ENCODE measurements at regions not wholly inside any gene's neighbourhood (a gene's known extent, or its start where the extent isn't known, plus 50 kb on each side); places are given as distances from the start of the nearest gene placed in this dataset.
A peak's percentile ranks its signal among the peaks of the same experiment; 100 is the strongest.

GRCh38 chr6:170177772-170178560, 112.9 kb downstream of the DLL1 start:
- Mint-ChIP-seq H3K9me3 (peaks cover 2% of the 10 kb centered on the region), H3K36me3 (no peaks in the 10 kb centered on the region), H3K27me3 (peaks cover 7% of the 10 kb centered on the region), H3K4me1 (ENCODE audit: low read depth) (no peaks in the 10 kb centered on the region), H3K4me3 (no peak overlapping the region), H3K27ac (no peak overlapping the region)
- no peak for DNase-seq
- CTCF ChIA-PET: no interaction called here
- intact Hi-C loops (cut with micrococcal nuclease): no loop called here
- POLR2A ChIA-PET: no interaction called here

GRCh38 chr6:170176898-170177771, 113.7 kb downstream of the DLL1 start:
- Mint-ChIP-seq H3K27ac (peak overlapping the region; percentile 80), H3K27me3 (peaks cover 9% of the 10 kb centered on the region), H3K36me3 (no peaks in the 10 kb centered on the region), H3K4me3 (peak overlapping the region; percentile 51), H3K9me3 (peaks cover 2% of the 10 kb centered on the region), H3K4me1 (ENCODE audit: low read depth) (no peaks in the 10 kb centered on the region)
- ChIA-PET CTCF (no interaction called here), POLR2A (no interaction called here)
- intact Hi-C loops (cut with micrococcal nuclease): no loop called here
- no peak for DNase-seq

- POLR2A ChIA-PET: no interaction called here
- H3K27ac Mint-ChIP-seq: no peak overlapping the region
These were observed 114.6 kb downstream of the DLL1 start for GRCh38 chr6:170176136-170176897.

GRCh38 chr6:170175644-170176135, 115.2 kb downstream of the DLL1 start:
- no peak overlapping the region for H3K27ac Mint-ChIP-seq
- no peak for DNase-seq
- intact Hi-C loops (cut with micrococcal nuclease): no loop called here
- no peak overlapping the region for H3K4me3 Mint-ChIP-seq
- ChIA-PET POLR2A (no interaction called here), CTCF (no interaction called here)
- H3K36me3 Mint-ChIP-seq: no peaks in the 10 kb centered on the region
- H3K9me3 Mint-ChIP-seq: peaks cover 2% of the 10 kb centered on the region
- peaks cover 9% of the 10 kb centered on the region for H3K27me3 Mint-ChIP-seq
- H3K4me1 Mint-ChIP-seq (ENCODE audit: low read depth): no peaks in the 10 kb centered on the region

More at GRCh38 chr6:170176136-170176897, 114.6 kb downstream of the DLL1 start:
- no peaks in the 10 kb centered on the region for H3K36me3 Mint-ChIP-seq
- no peaks in the 10 kb centered on the region for H3K4me1 Mint-ChIP-seq (ENCODE audit: low read depth)
- CTCF ChIA-PET: no interaction called here
- intact Hi-C loops (cut with micrococcal nuclease): no loop called here
- peaks cover 2% of the 10 kb centered on the region for H3K9me3 Mint-ChIP-seq
- no peak overlapping the region for H3K4me3 Mint-ChIP-seq
- H3K27me3 Mint-ChIP-seq: peaks cover 9% of the 10 kb centered on the region
- DNase-seq: no peak

GRCh38 chr6:170174771-170175643, 115.9 kb downstream of the DLL1 start:
- no peak overlapping the region for H3K27ac Mint-ChIP-seq
- ChIA-PET CTCF (no interaction called here), POLR2A (no interaction called here)
- no peaks in the 10 kb centered on the region for H3K4me1 Mint-ChIP-seq (ENCODE audit: low read depth)
- peaks cover 9% of the 10 kb centered on the region for H3K27me3 Mint-ChIP-seq
- no peak overlapping the region for H3K4me3 Mint-ChIP-seq
- peaks cover 2% of the 10 kb centered on the region for H3K9me3 Mint-ChIP-seq
- DNase-seq: no peak
- H3K36me3 Mint-ChIP-seq: no peaks in the 10 kb centered on the region
- intact Hi-C loops (cut with micrococcal nuclease): no loop called here

GRCh38 chr6:170174124-170174770, 116.6 kb downstream of the DLL1 start:
- Mint-ChIP-seq H3K36me3 (no peaks in the 10 kb centered on the region), H3K27ac (no peak overlapping the region), H3K4me1 (ENCODE audit: low read depth) (no peaks in the 10 kb centered on the region), H3K4me3 (no peak overlapping the region), H3K27me3 (peaks cover 9% of the 10 kb centered on the region), H3K9me3 (peaks cover 2% of the 10 kb centered on the region)
- DNase-seq: no peak
- ChIA-PET POLR2A (no interaction called here), CTCF (no interaction called here)
- intact Hi-C loops (cut with micrococcal nuclease): no loop called here

GRCh38 chr6:170173335-170173881, 117.5 kb downstream of the DLL1 start:
- peaks cover 9% of the 10 kb centered on the region for H3K27me3 Mint-ChIP-seq
- H3K9me3 Mint-ChIP-seq: peaks cover 2% of the 10 kb centered on the region
- no peaks in the 10 kb centered on the region for H3K4me1 Mint-ChIP-seq (ENCODE audit: low read depth)
- DNase-seq: no peak
- H3K36me3 Mint-ChIP-seq: no peaks in the 10 kb centered on the region
- H3K4me3 Mint-ChIP-seq: no peak overlapping the region
- intact Hi-C loops (cut with micrococcal nuclease): no loop called here
- H3K27ac Mint-ChIP-seq: no peak overlapping the region
- POLR2A ChIA-PET: no interaction called here
- CTCF ChIA-PET: no interaction called here

GRCh38 chr6:170172825-170173256, 118.0 kb downstream of the DLL1 start:
- no peak for DNase-seq
- H3K27me3 Mint-ChIP-seq: peaks cover 13% of the 10 kb centered on the region
- CTCF ChIA-PET: no interaction called here
- peaks cover 5% of the 10 kb centered on the region for H3K9me3 Mint-ChIP-seq
- POLR2A ChIA-PET: no interaction called here
- no peaks in the 10 kb centered on the region for H3K36me3 Mint-ChIP-seq
- H3K27ac Mint-ChIP-seq: no peak overlapping the region
- intact Hi-C loops (cut with micrococcal nuclease): no loop called here
- H3K4me1 Mint-ChIP-seq (ENCODE audit: low read depth): no peaks in the 10 kb centered on the region
- H3K4me3 Mint-ChIP-seq: no peak overlapping the region

- Mint-ChIP-seq H3K4me3 (no peak overlapping the region), H3K9me3 (peaks cover 5% of the 10 kb centered on the region), H3K27ac (no peak overlapping the region), H3K27me3 (peaks cover 13% of the 10 kb centered on the region), H3K4me1 (ENCODE audit: low read depth) (no peaks in the 10 kb centered on the region), H3K36me3 (no peaks in the 10 kb centered on the region)
- no peak for DNase-seq
- ChIA-PET CTCF (no interaction called here), POLR2A (no interaction called here)
- intact Hi-C loops (cut with micrococcal nuclease): no loop called here
These were observed 118.5 kb downstream of the DLL1 start for GRCh38 chr6:170172392-170172791.

- ChIA-PET POLR2A (no interaction called here), CTCF (no interaction called here)
- H3K27me3 Mint-ChIP-seq: peaks cover 12% of the 10 kb centered on the region
- H3K4me3 Mint-ChIP-seq: no peak overlapping the region
- intact Hi-C loops (cut with micrococcal nuclease): no loop called here
- H3K4me1 Mint-ChIP-seq (ENCODE audit: low read depth): no peaks in the 10 kb centered on the region
- DNase-seq: no peak
- H3K9me3 Mint-ChIP-seq: peaks cover 3% of the 10 kb centered on the region
- no peaks in the 10 kb centered on the region for H3K36me3 Mint-ChIP-seq
- H3K27ac Mint-ChIP-seq: no peak overlapping the region
These were observed 123.2 kb downstream of the DLL1 start for GRCh38 chr6:170167657-170168159.

- Mint-ChIP-seq H3K27ac (no peak overlapping the region), H3K36me3 (no peaks in the 10 kb centered on the region), H3K4me3 (no peak overlapping the region), H3K4me1 (ENCODE audit: low read depth) (no peaks in the 10 kb centered on the region), H3K9me3 (peaks cover 3% of the 10 kb centered on the region), H3K27me3 (peaks cover 12% of the 10 kb centered on the region)
- ChIA-PET CTCF (no interaction called here), POLR2A (no interaction called here)
- intact Hi-C loops (cut with micrococcal nuclease): no loop called here
- no peak for DNase-seq
These were observed 124.3 kb downstream of the DLL1 start for GRCh38 chr6:170166511-170167122.
